Mesothelial cell of epicardium (in vitro differentiated cells): ENCODE measurements at regions not wholly inside any gene's neighbourhood (a gene's known extent, or its start where the extent isn't known, plus 50 kb on each side); places are given as distances from the start of the nearest gene placed in this dataset.

Experiments
- DNase-seq, 2 experiments: peaks; one replicate each; pipeline ENCODE4 v3.0.0; 2021; ENCODE audit warnings: low spot score in 2 of 2; ENCODE audit not compliant: unreplicated experiment in 2 of 2
- H3K27ac Mint-ChIP-seq: 2 replicates; pipeline ENCODE4 v1.8.0; 2021; ENCODE audit warnings: mixed read lengths
- H3K27me3 Mint-ChIP-seq: 2 replicates; pipeline ENCODE4 v1.8.0; 2021; ENCODE audit warnings: low read depth, mixed read lengths
- H3K36me3 Mint-ChIP-seq: 2 replicates; pipeline ENCODE4 v1.8.0; 2021; ENCODE audit warnings: mixed read lengths
- H3K4me1 Mint-ChIP-seq: 2 replicates; pipeline ENCODE4 v1.8.0; 2021; ENCODE audit warnings: mixed read lengths
- H3K4me3 Mint-ChIP-seq: 2 replicates; pipeline ENCODE4 v1.8.0; 2021; ENCODE audit warnings: mild to moderate bottlenecking, moderate library complexity, mixed read lengths
- H3K9me3 Mint-ChIP-seq: 2 replicates; pipeline ENCODE4 v1.8.0; 2021; ENCODE audit warnings: mixed read lengths
- TF ChIP-seq, protein P1 (sequence below): fragments of 200-600 bp; sonication (generic); IDR thresholded peaks from one replicate; pipeline ENCODE4 v1.5.0; 2021; ENCODE audit warnings: antibody characterized with exemption; ENCODE audit not compliant: unreplicated experiment

DNA sequence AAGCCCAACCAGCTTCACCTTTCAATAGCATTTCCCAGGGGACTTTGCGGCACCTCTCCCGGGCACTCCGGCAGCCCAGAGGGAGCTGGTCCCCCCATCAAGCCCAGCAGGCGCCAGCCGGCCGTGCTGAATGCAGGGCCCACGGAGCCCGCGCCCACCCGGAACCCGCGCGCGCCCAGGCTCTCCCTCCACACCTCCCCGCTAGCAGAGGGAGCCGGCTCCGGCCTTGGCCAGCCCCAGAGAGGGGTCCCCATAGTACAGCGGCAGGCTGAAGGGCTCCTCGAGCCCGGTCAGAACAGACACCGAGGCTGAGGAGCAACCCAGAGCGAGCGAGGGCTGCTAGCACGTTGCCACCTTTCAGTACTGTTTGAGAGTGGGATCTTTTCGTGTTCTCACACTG is 300.8 kb downstream of the DSEL start:
- no peak overlapping the region for H3K27ac Mint-ChIP-seq
- no peak overlapping the region for H3K4me3 Mint-ChIP-seq
- H3K9me3 Mint-ChIP-seq: no peaks in the 10 kb centered on the region
- H3K27me3 Mint-ChIP-seq: peaks cover 8% of the 10 kb centered on the region
- no peak for DNase-seq
- TF ChIP-seq, protein P1, sequence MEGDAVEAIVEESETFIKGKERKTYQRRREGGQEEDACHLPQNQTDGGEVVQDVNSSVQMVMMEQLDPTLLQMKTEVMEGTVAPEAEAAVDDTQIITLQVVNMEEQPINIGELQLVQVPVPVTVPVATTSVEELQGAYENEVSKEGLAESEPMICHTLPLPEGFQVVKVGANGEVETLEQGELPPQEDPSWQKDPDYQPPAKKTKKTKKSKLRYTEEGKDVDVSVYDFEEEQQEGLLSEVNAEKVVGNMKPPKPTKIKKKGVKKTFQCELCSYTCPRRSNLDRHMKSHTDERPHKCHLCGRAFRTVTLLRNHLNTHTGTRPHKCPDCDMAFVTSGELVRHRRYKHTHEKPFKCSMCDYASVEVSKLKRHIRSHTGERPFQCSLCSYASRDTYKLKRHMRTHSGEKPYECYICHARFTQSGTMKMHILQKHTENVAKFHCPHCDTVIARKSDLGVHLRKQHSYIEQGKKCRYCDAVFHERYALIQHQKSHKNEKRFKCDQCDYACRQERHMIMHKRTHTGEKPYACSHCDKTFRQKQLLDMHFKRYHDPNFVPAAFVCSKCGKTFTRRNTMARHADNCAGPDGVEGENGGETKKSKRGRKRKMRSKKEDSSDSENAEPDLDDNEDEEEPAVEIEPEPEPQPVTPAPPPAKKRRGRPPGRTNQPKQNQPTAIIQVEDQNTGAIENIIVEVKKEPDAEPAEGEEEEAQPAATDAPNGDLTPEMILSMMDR: no peak
- no peaks in the 10 kb centered on the region for H3K36me3 Mint-ChIP-seq
- H3K4me1 Mint-ChIP-seq: no peaks in the 10 kb centered on the region

- Mint-ChIP-seq H3K4me1 (no peaks in the 10 kb centered on the region), H3K36me3 (no peaks in the 10 kb centered on the region), H3K4me3 (no peak overlapping the region), H3K27ac (no peak overlapping the region), H3K9me3 (no peaks in the 10 kb centered on the region), H3K27me3 (peaks cover 4% of the 10 kb centered on the region)
- TF ChIP-seq, protein P1: no peak
- no peak for DNase-seq
Measured at GRCh38 chr18:67211646-67212045, 304.9 kb downstream of the DSEL start.

- no peak overlapping the region for H3K27ac Mint-ChIP-seq
- no peaks in the 10 kb centered on the region for H3K9me3 Mint-ChIP-seq
- TF ChIP-seq, protein P1: no peak
- no peak for DNase-seq
- peaks cover 4% of the 10 kb centered on the region for H3K27me3 Mint-ChIP-seq
- no peak overlapping the region for H3K4me3 Mint-ChIP-seq
- no peaks in the 10 kb centered on the region for H3K4me1 Mint-ChIP-seq
- H3K36me3 Mint-ChIP-seq: no peaks in the 10 kb centered on the region
Measured at GRCh38 chr18:67200665-67201064, 315.9 kb downstream of the DSEL start.

GRCh38 chr18:67199993-67200617 is 316.4 kb downstream of the DSEL start:
- no peak for DNase-seq
- H3K36me3 Mint-ChIP-seq: no peaks in the 10 kb centered on the region
- no peak overlapping the region for H3K4me3 Mint-ChIP-seq
- peaks cover 4% of the 10 kb centered on the region for H3K27me3 Mint-ChIP-seq
- no peaks in the 10 kb centered on the region for H3K4me1 Mint-ChIP-seq
- TF ChIP-seq, protein P1: peak; percentile 54
- H3K9me3 Mint-ChIP-seq: no peaks in the 10 kb centered on the region
- H3K27ac Mint-ChIP-seq: no peak overlapping the region

DNA sequence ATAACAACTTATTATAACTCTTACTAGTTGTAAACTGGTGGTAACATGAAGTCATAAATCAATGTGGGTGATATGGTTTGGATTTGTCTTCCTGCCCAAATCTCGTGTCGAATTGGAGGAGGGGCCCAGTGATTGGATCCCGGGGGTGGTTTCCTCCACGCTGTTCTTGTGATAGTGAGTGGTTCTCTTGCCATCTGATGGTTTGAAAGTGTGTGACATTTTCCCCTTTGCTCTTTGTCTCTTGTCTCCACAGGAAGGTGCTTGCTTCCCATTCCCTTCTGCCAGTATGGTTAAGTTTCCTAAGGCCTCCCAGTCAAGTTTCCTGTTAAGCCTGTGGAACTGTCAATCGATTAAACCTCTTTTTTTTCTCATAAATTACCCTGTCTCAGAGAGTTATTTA is 321.6 kb downstream of the DSEL start:
- TF ChIP-seq, protein P1: no peak
- no peak for DNase-seq

GRCh38 chr18:67192535-67192934 is 324.0 kb downstream of the DSEL start:
- no peak overlapping the region for H3K4me3 Mint-ChIP-seq
- DNase-seq: no peak
- TF ChIP-seq, protein P1: no peak
- H3K9me3 Mint-ChIP-seq: no peaks in the 10 kb centered on the region
- H3K36me3 Mint-ChIP-seq: no peaks in the 10 kb centered on the region
- no peaks in the 10 kb centered on the region for H3K4me1 Mint-ChIP-seq
- no peaks in the 10 kb centered on the region for H3K27me3 Mint-ChIP-seq
- no peak overlapping the region for H3K27ac Mint-ChIP-seq

More for the DNA sequence above, 321.6 kb downstream of the DSEL start:
- H3K4me3 Mint-ChIP-seq: no peak overlapping the region
- no peaks in the 10 kb centered on the region for H3K36me3 Mint-ChIP-seq
- H3K9me3 Mint-ChIP-seq: no peaks in the 10 kb centered on the region
- H3K4me1 Mint-ChIP-seq: no peaks in the 10 kb centered on the region
- H3K27me3 Mint-ChIP-seq: no peaks in the 10 kb centered on the region
- no peak overlapping the region for H3K27ac Mint-ChIP-seq
